GM18868 (cell line): ENCODE measurements at regions not wholly inside any gene's neighbourhood (a gene's known extent, or its start where the extent isn't known, plus 50 kb on each side); places are given as distances from the start of the nearest gene placed in this dataset.

Experiments used
- ATAC-seq: cut with Tn5 transposase; IDR thresholded peaks from one replicate; pipeline ENCODE4 v1.9.1; 2021; ENCODE audit warnings: mild to moderate bottlenecking, moderate library complexity; ENCODE audit not compliant: unreplicated experiment

- no peak for ATAC-seq
Observed at GRCh38 chr1:67582625-67583461, 102.2 kb upstream of the GADD45A start.

GRCh38 chr1:67583462-67583950 is 101.5 kb upstream of the GADD45A start:
- ATAC-seq: no peak

- no peak for ATAC-seq
Observed at GRCh38 chr1:67584938-67585337, 100.1 kb upstream of the GADD45A start.

GRCh38 chr1:67586596-67586995 is 98.4 kb upstream of the GADD45A start:
- no peak for ATAC-seq

GRCh38 chr1:67588178-67588855 is 96.7 kb upstream of the GADD45A start:
- ATAC-seq: no peak

GRCh38 chr1:67589519-67590233 is 95.3 kb upstream of the GADD45A start:
- no peak for ATAC-seq

- ATAC-seq: no peak
Observed at GRCh38 chr1:67590329-67590728, 94.7 kb upstream of the GADD45A start.

- no peak for ATAC-seq
Observed at GRCh38 chr1:67594764-67595163, 90.2 kb upstream of the GADD45A start.

GRCh38 chr1:67596674-67597073 is 88.3 kb upstream of the GADD45A start:
- no peak for ATAC-seq

GRCh38 chr1:67597336-67597735 is 87.7 kb upstream of the GADD45A start:
- ATAC-seq: no peak

GRCh38 chr1:67599085-67599484 is 85.9 kb upstream of the GADD45A start:
- no peak for ATAC-seq

GRCh38 chr1:67601539-67601938 is 83.5 kb upstream of the GADD45A start:
- no peak for ATAC-seq

- no peak for ATAC-seq
Observed at GRCh38 chr1:67601955-67602354, 83.0 kb upstream of the GADD45A start.

- no peak for ATAC-seq
Observed at GRCh38 chr1:67604778-67605177, 80.2 kb upstream of the GADD45A start.

- ATAC-seq: no peak
Observed at GRCh38 chr1:67605209-67605780, 79.7 kb upstream of the GADD45A start.

GRCh38 chr1:67607286-67607685 is 77.7 kb upstream of the GADD45A start:
- ATAC-seq: no peak

GRCh38 chr1:67607699-67608098 is 77.3 kb upstream of the GADD45A start:
- no peak for ATAC-seq

GRCh38 chr1:67608661-67609576 is 76.1 kb upstream of the GADD45A start:
- no peak for ATAC-seq

- peak; percentile 76 for ATAC-seq
Observed at GRCh38 chr1:67609577-67610341, 75.2 kb upstream of the GADD45A start.
